ENCODE measurements at regions not wholly inside any gene's neighbourhood (a gene's known extent, or its start where the extent isn't known, plus 50 kb on each side); places are given as distances from the start of the nearest gene placed in this dataset.

DNA sequence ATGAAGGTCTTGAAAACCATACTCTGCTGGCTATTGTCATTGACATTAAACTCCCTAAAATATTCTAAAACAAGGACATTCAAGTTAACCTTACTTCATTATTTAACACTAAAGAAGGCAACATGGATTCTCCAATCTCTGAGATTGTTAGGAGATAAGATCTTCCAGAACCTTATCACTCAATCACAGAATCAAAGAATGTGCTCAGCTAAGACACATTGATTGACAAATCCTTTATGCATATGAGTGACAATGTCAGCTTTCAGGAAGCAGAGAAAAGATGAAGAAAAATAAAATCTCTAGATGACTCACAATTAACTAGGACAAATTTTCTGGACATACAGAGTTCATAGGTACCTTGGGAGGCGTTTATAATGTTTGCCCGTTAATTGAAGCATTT lies 787.2 kb downstream of the TSN start:
- Histone ChIP-seq H2BK120ac (replicated peaks; ENCODE audit: low read depth, low read length) (no peak overlapping the region), H3K23ac (ENCODE audit: insufficient read length) (no peak overlapping the region), H3K4me1 (replicated peaks in 1 of 4; ENCODE audit: control insufficient read depth in 3 of 4, insufficient read depth in 4 of 4, low read length in 3 of 4) (no peaks in the 10 kb centered on the region), H3K79me1 (ENCODE audit: low read depth, low read length) (no peaks in the 10 kb centered on the region), H4K5ac (ENCODE audit: insufficient read length, low read depth, low read length) (no peak overlapping the region), H4K91ac (replicated peaks; ENCODE audit: insufficient read length, low read length) (no peak overlapping the region), H2BK5ac (ENCODE audit: low read depth, low read length) (no peak overlapping the region), H3K4me3 (ENCODE audit: extremely low read depth in 1 of 4, insufficient read depth in 2 of 4, low read depth in 3 of 4, low read length in 4 of 4) (no peak overlapping the region), H3K36me3 (ENCODE audit: control insufficient read depth in 2 of 4, insufficient read depth in 4 of 4, low read length in 3 of 4) (no peaks in the 10 kb centered on the region), H3K56ac (replicated peaks; ENCODE audit: insufficient read length, low read depth, low read length) (no peak overlapping the region), H3K14ac (ENCODE audit: insufficient read length) (no peak overlapping the region), H2AK5ac (ENCODE audit: low read depth, low read length) (no peak overlapping the region), H3K23me2 (ENCODE audit: low read depth, low read length) (no peaks in the 10 kb centered on the region), H3K27me3 (replicated peaks in 1 of 4; ENCODE audit: control insufficient read depth in 3 of 4, extremely low read depth in 1 of 4, insufficient read depth in 3 of 4, low read length in 3 of 4) (no peaks in the 10 kb centered on the region), H2BK20ac (ENCODE audit: low read length) (no peak overlapping the region), H3K9ac (replicated peaks in 1 of 4; ENCODE audit: extremely low read depth in 1 of 4, low read depth in 3 of 4, low read length in 3 of 4) (no peak overlapping the region), H3K79me2 (ENCODE audit: control insufficient read depth in 1 of 2, insufficient read depth in 2 of 2, low read length in 2 of 2) (no peaks in the 10 kb centered on the region), H2BK15ac (ENCODE audit: low read length) (no peak overlapping the region), H3K18ac (ENCODE audit: extremely low read depth, low read length) (no peak overlapping the region), H2BK12ac (ENCODE audit: low read depth, low read length) (no peak overlapping the region), H4K20me1 (replicated peaks in 1 of 2; ENCODE audit: control insufficient read depth in 1 of 2, insufficient read depth in 2 of 2, low read length in 2 of 2) (no peaks in the 10 kb centered on the region), H3K9me3 (ENCODE audit: insufficient read depth in 2 of 2, low read depth in 1 of 2, low read length in 1 of 2) (no peaks in the 10 kb centered on the region), H4K8ac (ENCODE audit: extremely low read depth, insufficient read depth, low read length) (no peak overlapping the region), H3K4me2 (ENCODE audit: insufficient read depth in 1 of 2, low read depth in 2 of 2, low read length in 2 of 2) (no peak overlapping the region), H2AFZ (ENCODE audit: low read length) (no peak overlapping the region), H3K27ac (ENCODE audit: low read depth, low read length) (no peak overlapping the region), H3K4ac (replicated peaks; ENCODE audit: insufficient read length, low read depth, low read length) (no peak overlapping the region)
- ChIA-PET POLR2A (ENCODE audit: partially characterized antibody) (no interaction called here), CTCF (ENCODE audit: partially characterized antibody) (interaction anchor here (1.3 to 1.4 kb wide), 2 partner anchors 10 to 85 kb away, joined by 3 to 4 read pairs; no protein-coding TSS in a partner anchor)
- 87% methylated on average over 2 of the region's 2 CpGs; no CpG with 5 or more reads in 1 of the 2 experiments for WGBS, 2 experiments (ENCODE audit: extremely low coverage in 1 of 2, insufficient coverage in 1 of 2, insufficient read length in 1 of 2, insufficient replicate concordance in 2 of 2, low coverage in 1 of 2, low lambda C conversion rate in 2 of 2, missing lambda C conversion rate in 1 of 2)
- DNase-seq (ENCODE audit: low read depth in 1 of 2, low spot score in 2 of 2) = no peak
- FAIRE-seq = no peak
- TF ChIP-seq SP4 (IDR thresholded peaks at IDR 0.05; ENCODE audit: low read length) (no peak), FOSL1 (IDR thresholded peaks at IDR 0.05; ENCODE audit: insufficient read depth, low read depth, low read length) (no peak), SIX5 (IDR thresholded peaks at IDR 0.05; ENCODE audit: low read depth, low read length) (no peak), MAFK (IDR thresholded peaks at IDR 0.05; ENCODE audit: low read depth, low read length) (no peak), BCL11A (IDR thresholded peaks at IDR 0.05; ENCODE audit: low read depth in 2 of 2, low read length in 2 of 2) (no peak), RNF2 (IDR thresholded peaks at IDR 0.05; ENCODE audit: borderline replicate concordance, low read depth, low read length, missing control alignments, poor library complexity, severe bottlenecking) (no peak), ZNF274 (IDR thresholded peaks at IDR 0.05; ENCODE audit: borderline replicate concordance, extremely low read depth, low read length) (no peak), SP1 (IDR thresholded peaks at IDR 0.05; ENCODE audit: low read depth, low read length) (no peak)
- TF ChIP-seq, protein P1, sequence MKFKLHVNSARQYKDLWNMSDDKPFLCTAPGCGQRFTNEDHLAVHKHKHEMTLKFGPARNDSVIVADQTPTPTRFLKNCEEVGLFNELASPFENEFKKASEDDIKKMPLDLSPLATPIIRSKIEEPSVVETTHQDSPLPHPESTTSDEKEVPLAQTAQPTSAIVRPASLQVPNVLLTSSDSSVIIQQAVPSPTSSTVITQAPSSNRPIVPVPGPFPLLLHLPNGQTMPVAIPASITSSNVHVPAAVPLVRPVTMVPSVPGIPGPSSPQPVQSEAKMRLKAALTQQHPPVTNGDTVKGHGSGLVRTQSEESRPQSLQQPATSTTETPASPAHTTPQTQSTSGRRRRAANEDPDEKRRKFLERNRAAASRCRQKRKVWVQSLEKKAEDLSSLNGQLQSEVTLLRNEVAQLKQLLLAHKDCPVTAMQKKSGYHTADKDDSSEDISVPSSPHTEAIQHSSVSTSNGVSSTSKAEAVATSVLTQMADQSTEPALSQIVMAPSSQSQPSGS (IDR thresholded peaks at IDR 0.05; ENCODE audit: low read length) = no peak
- TF ChIP-seq, protein P2, sequence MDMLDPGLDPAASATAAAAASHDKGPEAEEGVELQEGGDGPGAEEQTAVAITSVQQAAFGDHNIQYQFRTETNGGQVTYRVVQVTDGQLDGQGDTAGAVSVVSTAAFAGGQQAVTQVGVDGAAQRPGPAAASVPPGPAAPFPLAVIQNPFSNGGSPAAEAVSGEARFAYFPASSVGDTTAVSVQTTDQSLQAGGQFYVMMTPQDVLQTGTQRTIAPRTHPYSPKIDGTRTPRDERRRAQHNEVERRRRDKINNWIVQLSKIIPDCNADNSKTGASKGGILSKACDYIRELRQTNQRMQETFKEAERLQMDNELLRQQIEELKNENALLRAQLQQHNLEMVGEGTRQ (IDR thresholded peaks at IDR 0.05; ENCODE audit: low read length) = no peak
- TF ChIP-seq, protein P3, sequence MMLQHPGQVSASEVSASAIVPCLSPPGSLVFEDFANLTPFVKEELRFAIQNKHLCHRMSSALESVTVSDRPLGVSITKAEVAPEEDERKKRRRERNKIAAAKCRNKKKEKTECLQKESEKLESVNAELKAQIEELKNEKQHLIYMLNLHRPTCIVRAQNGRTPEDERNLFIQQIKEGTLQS (IDR thresholded peaks at IDR 0.05; ENCODE audit: insufficient read depth, low read depth, low read length) = no peak
